ENCODE measurements at regions not wholly inside any gene's neighbourhood (a gene's known extent, or its start where the extent isn't known, plus 50 kb on each side); places are given as distances from the start of the nearest gene placed in this dataset.

- Histone ChIP-seq H3K27ac (ENCODE audit: low read depth in 1 of 2, low read length in 2 of 2) (no peak overlapping the region), H3K4me3 (ENCODE audit: low read depth in 1 of 3, low read length in 3 of 3) (no peak overlapping the region), H3K36me3 (ENCODE audit: control insufficient read depth in 4 of 4, insufficient read depth in 3 of 4, low read depth in 1 of 4, low read length in 3 of 4) (no peaks in the 10 kb centered on the region), H3K9me3 (ENCODE audit: control insufficient read depth in 4 of 4, low read length in 3 of 4) (no peaks in the 10 kb centered on the region), H3K27me3 (ENCODE audit: control insufficient read depth in 4 of 4, insufficient read depth in 4 of 4, low read length in 3 of 4) (no peaks in the 10 kb centered on the region), H3K9ac (ENCODE audit: low read depth in 1 of 2, low read length in 2 of 2) (no peak overlapping the region), H3K4me1 (ENCODE audit: control insufficient read depth in 4 of 4, insufficient read depth in 4 of 4, low read length in 3 of 4) (no peaks in the 10 kb centered on the region)
- TF ChIP-seq ZBTB33 (IDR thresholded peaks at IDR 0.05) (no peak), NR2F2 (IDR thresholded peaks at IDR 0.05) (no peak), EGR1 (IDR thresholded peaks at IDR 0.05; ENCODE audit: low read depth in 2 of 2) (no peak), CTCF (IDR thresholded peaks at IDR 0.05; ENCODE audit: low read depth, low read length, missing input control) (no peak), TAF1 (conservative IDR thresholded peaks at IDR 0.05) (no peak), JUND (IDR thresholded peaks at IDR 0.05) (no peak), FOXA1 (IDR thresholded peaks at IDR 0.05) (no peak), REST (IDR thresholded peaks at IDR 0.05) (no peak), MAX (IDR thresholded peaks at IDR 0.05) (no peak)
- 56% methylated on average over 3 of the region's 3 CpGs for WGBS
- no peak for DNase-seq (ENCODE audit: low spot score)
These were observed 298.6 kb upstream of the TMTC1 start for GRCh38 chr12:30082381-30082780.

- H3K4me3 ChIP-seq (ENCODE audit: low read depth in 1 of 3, low read length in 3 of 3): no peak overlapping the region
- DNase-seq (ENCODE audit: low spot score): no peak
- 92% methylated on average over 1 of the region's 1 CpG for WGBS
- H3K27ac ChIP-seq (ENCODE audit: low read depth in 1 of 2, low read length in 2 of 2): no peak overlapping the region
- H3K9ac ChIP-seq (ENCODE audit: low read depth in 1 of 2, low read length in 2 of 2): no peak overlapping the region
- no peaks in the 10 kb centered on the region for H3K27me3 ChIP-seq (ENCODE audit: control insufficient read depth in 4 of 4, insufficient read depth in 4 of 4, low read length in 3 of 4)
- H3K9me3 ChIP-seq (ENCODE audit: control insufficient read depth in 4 of 4, low read length in 3 of 4): no peaks in the 10 kb centered on the region
- no peaks in the 10 kb centered on the region for H3K36me3 ChIP-seq (ENCODE audit: control insufficient read depth in 4 of 4, insufficient read depth in 3 of 4, low read depth in 1 of 4, low read length in 3 of 4)
- no peaks in the 10 kb centered on the region for H3K4me1 ChIP-seq (ENCODE audit: control insufficient read depth in 4 of 4, insufficient read depth in 4 of 4, low read length in 3 of 4)
- no peak for TF ChIP-seq CTCF (IDR thresholded peaks at IDR 0.05; ENCODE audit: low read depth, low read length, missing input control)
- no peak for TF ChIP-seq ZBTB33 (IDR thresholded peaks at IDR 0.05)
- no peak for TF ChIP-seq HNF4A (conservative IDR thresholded peaks at IDR 0.05)
- no peak for TF ChIP-seq TAF1 (conservative IDR thresholded peaks at IDR 0.05)
- no peak for TF ChIP-seq HNF4G (IDR thresholded peaks at IDR 0.05)
- TF ChIP-seq RAD21 (IDR thresholded peaks at IDR 0.05): no peak
- TF ChIP-seq FOXA2 (IDR thresholded peaks at IDR 0.05): no peak
- no peak for TF ChIP-seq SP1 (IDR thresholded peaks at IDR 0.05)
- TF ChIP-seq EGR1 (IDR thresholded peaks at IDR 0.05; ENCODE audit: low read depth in 2 of 2): no peak
These were observed 291.2 kb upstream of the TMTC1 start for GRCh38 chr12:30074916-30075315.
